ENCODE measurements at regions not wholly inside any gene's neighbourhood (a gene's known extent, or its start where the extent isn't known, plus 50 kb on each side); places are given as distances from the start of the nearest gene placed in this dataset.

DNA sequence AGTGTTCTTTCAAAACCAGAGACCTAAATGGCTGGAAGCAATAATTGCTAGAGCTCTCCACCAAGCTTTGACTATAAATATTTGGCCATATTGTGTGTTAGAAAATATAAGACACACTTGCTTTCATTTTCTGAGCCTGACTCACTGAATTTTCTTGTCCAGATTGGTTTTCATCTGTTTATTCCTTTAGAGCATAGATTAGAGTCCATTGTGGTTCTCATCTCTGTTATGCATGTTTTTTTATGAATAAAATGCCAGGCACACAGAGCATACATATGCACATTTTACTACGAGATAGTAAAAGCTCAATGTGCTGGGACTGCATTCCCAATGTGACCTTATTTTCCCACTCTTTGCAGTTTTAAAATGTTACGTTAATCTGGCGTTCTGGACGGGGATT is 115.3 kb upstream of the MLIP start:
- H3K4me3 ChIP-seq (ENCODE audit: low read depth in 2 of 2, low read length in 1 of 2) = no peak overlapping the region
- H3F3A ChIP-seq (replicated peaks; ENCODE audit: insufficient read depth) = no peaks in the 10 kb centered on the region
- no peaks in the 10 kb centered on the region for H3K36me3 ChIP-seq (replicated peaks in 1 of 2; ENCODE audit: control insufficient read depth in 1 of 2, insufficient read depth in 2 of 2, low read length in 1 of 2)
- no peaks in the 10 kb centered on the region for H3K27me3 ChIP-seq (ENCODE audit: insufficient read depth)
- no peaks in the 10 kb centered on the region for H3K79me2 ChIP-seq (ENCODE audit: insufficient read depth)
- WGBS (ENCODE audit: low lambda C conversion rate) = 7% methylated on average over 4 of the region's 4 CpGs
- no peaks in the 10 kb centered on the region for H3K4me1 ChIP-seq (ENCODE audit: control insufficient read depth in 1 of 2, insufficient read depth in 2 of 2, low read depth in 1 of 2, low read length in 1 of 2)
- no peaks in the 10 kb centered on the region for H4K20me1 ChIP-seq (ENCODE audit: insufficient read depth)
- no peak overlapping the region for H3K27ac ChIP-seq (ENCODE audit: low read depth in 2 of 2, low read length in 1 of 2)
- no peaks in the 10 kb centered on the region for H3K9me2 ChIP-seq
- no peak overlapping the region for H3K4me2 ChIP-seq
- H2AFZ ChIP-seq (ENCODE audit: low read depth) = peak overlapping the region; percentile 3; the same call in 1 of the 2 replicates
- TF ChIP-seq EZH2phosphoT487 (IDR thresholded peaks at IDR 0.05; ENCODE audit: borderline replicate concordance, low read depth) (no peak), FOSL2 (IDR thresholded peaks at IDR 0.05; ENCODE audit: borderline replicate concordance, low read depth) (no peak), YY1 (IDR thresholded peaks at IDR 0.05; ENCODE audit: low read depth) (no peak), FOXJ3 (CRISPR knock-in tag; IDR thresholded peaks at IDR 0.05) (no peak), TCF12 (IDR thresholded peaks at IDR 0.05) (no peak), CHD2 (IDR thresholded peaks at IDR 0.05; ENCODE audit: low read length, partially characterized antibody) (no peak), TAF1 (IDR thresholded peaks at IDR 0.05; ENCODE audit: borderline replicate concordance, low read depth, low read length) (no peak)
- TF ChIP-seq, protein P1, sequence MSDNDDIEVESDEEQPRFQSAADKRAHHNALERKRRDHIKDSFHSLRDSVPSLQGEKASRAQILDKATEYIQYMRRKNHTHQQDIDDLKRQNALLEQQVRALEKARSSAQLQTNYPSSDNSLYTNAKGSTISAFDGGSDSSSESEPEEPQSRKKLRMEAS (IDR thresholded peaks at IDR 0.05; ENCODE audit: low read depth) = no peak
- TF ChIP-seq, protein P2, sequence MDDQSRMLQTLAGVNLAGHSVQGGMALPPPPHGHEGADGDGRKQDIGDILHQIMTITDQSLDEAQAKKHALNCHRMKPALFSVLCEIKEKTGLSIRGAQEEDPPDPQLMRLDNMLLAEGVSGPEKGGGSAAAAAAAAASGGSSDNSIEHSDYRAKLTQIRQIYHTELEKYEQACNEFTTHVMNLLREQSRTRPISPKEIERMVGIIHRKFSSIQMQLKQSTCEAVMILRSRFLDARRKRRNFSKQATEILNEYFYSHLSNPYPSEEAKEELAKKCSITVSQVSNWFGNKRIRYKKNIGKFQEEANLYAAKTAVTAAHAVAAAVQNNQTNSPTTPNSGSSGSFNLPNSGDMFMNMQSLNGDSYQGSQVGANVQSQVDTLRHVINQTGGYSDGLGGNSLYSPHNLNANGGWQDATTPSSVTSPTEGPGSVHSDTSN (IDR thresholded peaks at IDR 0.05) = no peak
- DNase-seq = no peak
- ChIA-PET CTCF (interaction anchor here (1.0 to 1.1 kb wide), 3 partner anchors 9 to 126 kb away, joined by 3 to 4 read pairs (median 4); no protein-coding TSS in a partner anchor), POLR2A (interaction anchor here (0.5 kb wide), 1 partner anchor 147 kb away, joined by 5 read pairs; no protein-coding TSS in a partner anchor)
- H3K9ac ChIP-seq = no peak overlapping the region
- H3K9me3 ChIP-seq = no peaks in the 10 kb centered on the region

DNA sequence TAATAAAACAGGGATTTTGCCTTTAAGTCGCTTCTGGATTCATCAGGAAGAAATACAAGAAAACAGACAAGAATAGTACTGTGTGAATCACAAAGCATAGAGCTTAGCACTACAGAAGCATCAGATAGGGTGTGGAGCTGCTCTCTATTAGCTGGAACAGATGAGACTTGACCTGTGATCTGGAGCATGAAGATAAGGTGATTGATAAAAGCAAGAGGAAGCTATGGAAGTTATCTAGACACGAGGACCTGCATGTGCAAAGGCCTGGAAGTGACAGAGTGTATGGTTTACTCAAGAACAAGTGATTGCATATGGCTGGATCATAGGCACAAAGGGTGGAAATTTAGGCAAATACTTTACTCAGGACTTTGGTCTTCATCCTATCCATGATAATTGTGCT is 112.9 kb upstream of the MLIP start:
- Histone ChIP-seq H3K4me2 (no peak overlapping the region), H2AFZ (ENCODE audit: low read depth) (no peak overlapping the region), H3K36me3 (replicated peaks in 1 of 2; ENCODE audit: control insufficient read depth in 1 of 2, insufficient read depth in 2 of 2, low read length in 1 of 2) (no peaks in the 10 kb centered on the region), H3K9me2 (no peaks in the 10 kb centered on the region), H4K20me1 (ENCODE audit: insufficient read depth) (no peaks in the 10 kb centered on the region), H3K9ac (no peak overlapping the region), H3K9me3 (no peaks in the 10 kb centered on the region), H3K79me2 (ENCODE audit: insufficient read depth) (no peaks in the 10 kb centered on the region), H3F3A (replicated peaks; ENCODE audit: insufficient read depth) (no peaks in the 10 kb centered on the region), H3K4me3 (ENCODE audit: low read depth in 2 of 2, low read length in 1 of 2) (no peak overlapping the region), H3K27ac (ENCODE audit: low read depth in 2 of 2, low read length in 1 of 2) (no peak overlapping the region), H3K4me1 (ENCODE audit: control insufficient read depth in 1 of 2, insufficient read depth in 2 of 2, low read depth in 1 of 2, low read length in 1 of 2) (no peaks in the 10 kb centered on the region), H3K27me3 (ENCODE audit: insufficient read depth) (0 out of 2 replicates have a peak, but pooled peaks cover 8% of the 10 kb centered on the region)
- WGBS (ENCODE audit: low lambda C conversion rate) = 7% methylated on average over 2 of the region's 2 CpGs
- no peak for DNase-seq
- CTCF ChIA-PET = no interaction called here
- TF ChIP-seq RFX5 (IDR thresholded peaks at IDR 0.05; ENCODE audit: low read length) (no peak), EP300 (IDR thresholded peaks at IDR 0.05; ENCODE audit: borderline replicate concordance in 1 of 2, low read depth in 1 of 2, low read length in 1 of 2) (no peak), POLR2AphosphoS5 (IDR thresholded peaks at IDR 0.05; ENCODE audit: low read depth, low read length) (no peak), MEF2A (IDR thresholded peaks at IDR 0.05; ENCODE audit: borderline replicate concordance, low read depth) (no peak), NFIC (IDR thresholded peaks at IDR 0.05; ENCODE audit: borderline replicate concordance) (no peak), RAD21 (IDR thresholded peaks at IDR 0.05; ENCODE audit: low read length) (no peak), SMC3 (IDR thresholded peaks at IDR 0.05; ENCODE audit: low read depth, low read length) (no peak), EZH2phosphoT487 (IDR thresholded peaks at IDR 0.05; ENCODE audit: borderline replicate concordance, low read depth) (no peak)
- TF ChIP-seq, protein P1 (IDR thresholded peaks at IDR 0.05; ENCODE audit: low read depth) = no peak
- TF ChIP-seq, protein P3, sequence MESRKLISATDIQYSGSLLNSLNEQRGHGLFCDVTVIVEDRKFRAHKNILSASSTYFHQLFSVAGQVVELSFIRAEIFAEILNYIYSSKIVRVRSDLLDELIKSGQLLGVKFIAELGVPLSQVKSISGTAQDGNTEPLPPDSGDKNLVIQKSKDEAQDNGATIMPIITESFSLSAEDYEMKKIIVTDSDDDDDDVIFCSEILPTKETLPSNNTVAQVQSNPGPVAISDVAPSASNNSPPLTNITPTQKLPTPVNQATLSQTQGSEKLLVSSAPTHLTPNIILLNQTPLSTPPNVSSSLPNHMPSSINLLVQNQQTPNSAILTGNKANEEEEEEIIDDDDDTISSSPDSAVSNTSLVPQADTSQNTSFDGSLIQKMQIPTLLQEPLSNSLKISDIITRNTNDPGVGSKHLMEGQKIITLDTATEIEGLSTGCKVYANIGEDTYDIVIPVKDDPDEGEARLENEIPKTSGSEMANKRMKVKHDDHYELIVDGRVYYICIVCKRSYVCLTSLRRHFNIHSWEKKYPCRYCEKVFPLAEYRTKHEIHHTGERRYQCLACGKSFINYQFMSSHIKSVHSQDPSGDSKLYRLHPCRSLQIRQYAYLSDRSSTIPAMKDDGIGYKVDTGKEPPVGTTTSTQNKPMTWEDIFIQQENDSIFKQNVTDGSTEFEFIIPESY (IDR thresholded peaks at IDR 0.05; ENCODE audit: borderline replicate concordance, low read depth) = no peak
- TF ChIP-seq, protein P4, sequence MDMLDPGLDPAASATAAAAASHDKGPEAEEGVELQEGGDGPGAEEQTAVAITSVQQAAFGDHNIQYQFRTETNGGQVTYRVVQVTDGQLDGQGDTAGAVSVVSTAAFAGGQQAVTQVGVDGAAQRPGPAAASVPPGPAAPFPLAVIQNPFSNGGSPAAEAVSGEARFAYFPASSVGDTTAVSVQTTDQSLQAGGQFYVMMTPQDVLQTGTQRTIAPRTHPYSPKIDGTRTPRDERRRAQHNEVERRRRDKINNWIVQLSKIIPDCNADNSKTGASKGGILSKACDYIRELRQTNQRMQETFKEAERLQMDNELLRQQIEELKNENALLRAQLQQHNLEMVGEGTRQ (IDR thresholded peaks at IDR 0.05; ENCODE audit: borderline replicate concordance, low read depth, low read length) = no peak
- TF ChIP-seq, protein P5, sequence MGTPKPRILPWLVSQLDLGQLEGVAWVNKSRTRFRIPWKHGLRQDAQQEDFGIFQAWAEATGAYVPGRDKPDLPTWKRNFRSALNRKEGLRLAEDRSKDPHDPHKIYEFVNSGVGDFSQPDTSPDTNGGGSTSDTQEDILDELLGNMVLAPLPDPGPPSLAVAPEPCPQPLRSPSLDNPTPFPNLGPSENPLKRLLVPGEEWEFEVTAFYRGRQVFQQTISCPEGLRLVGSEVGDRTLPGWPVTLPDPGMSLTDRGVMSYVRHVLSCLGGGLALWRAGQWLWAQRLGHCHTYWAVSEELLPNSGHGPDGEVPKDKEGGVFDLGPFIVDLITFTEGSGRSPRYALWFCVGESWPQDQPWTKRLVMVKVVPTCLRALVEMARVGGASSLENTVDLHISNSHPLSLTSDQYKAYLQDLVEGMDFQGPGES (IDR thresholded peaks at IDR 0.05; ENCODE audit: low read depth, low read length) = no peak
- POLR2A ChIA-PET = no interaction called here
